Lower lobe of right lung (tissue), 2 donors: ENCODE measurements at regions not wholly inside any gene's neighbourhood (a gene's known extent, or its start where the extent isn't known, plus 50 kb on each side); places are given as distances from the start of the nearest gene placed in this dataset.

Source experiments
- ATAC-seq, 2 donors: fragments of 200-7000 bp; cut with Tn5 transposase; one replicate each; pipeline ENCODE4 v1.9.1; 2020 to 2022; ENCODE audit warnings: mild to moderate bottlenecking in 2 of 2, moderate library complexity in 2 of 2
- DNase-seq: peaks from one replicate; pipeline ENCODE4 v3.0.0-alpha.2; 2020
- H3K27ac ChIP-seq: fragments of 200-600 bp; one replicate; pipeline ENCODE4 v1.8.0; 2022
- H3K27me3 ChIP-seq: fragments of 200-600 bp; one replicate; pipeline ENCODE4 v1.8.0; 2022; ENCODE audit warnings: low read depth
- H3K36me3 ChIP-seq: fragments of 200-600 bp; one replicate; pipeline ENCODE4 v1.8.0; 2022; ENCODE audit warnings: mild to moderate bottlenecking
- H3K4me1 ChIP-seq: fragments of 200-600 bp; one replicate; pipeline ENCODE4 v1.8.0; 2022
- H3K4me3 ChIP-seq: fragments of 200-600 bp; one replicate; pipeline ENCODE4 v1.8.0; 2022; ENCODE audit warnings: mild to moderate bottlenecking
- H3K9me3 ChIP-seq: fragments of 200-600 bp; one replicate; pipeline ENCODE4 v1.8.0; 2022
- CTCF ChIP-seq: fragments of 200-600 bp; IDR thresholded peaks from one replicate; pipeline ENCODE4 v1.8.0; 2022; ENCODE audit warnings: antibody characterized with exemption, mild to moderate bottlenecking
- intact Hi-C: fragments of 100-400 bp; cut with DNase I; formaldehyde crosslinking; loops from one replicate; pipeline ENCODE4 v1.11.0; 2022
- donor health status: DM: no; HTN: yes; CAD: no; lungs with severe emphysema.

GRCh38 chr19:28989739-28990138, 223.2 kb downstream of the UQCRFS1 start:
- peaks cover 2% of the 10 kb centered on the region for H3K27me3 ChIP-seq
- ATAC-seq (no peak), DNase-seq (no peak)
- TF ChIP-seq CTCF: no peak
- no peak overlapping the region for H3K4me3 ChIP-seq
- H3K9me3 ChIP-seq: peaks cover 7% of the 10 kb centered on the region
- H3K36me3 ChIP-seq: no peaks in the 10 kb centered on the region
- H3K4me1 ChIP-seq: no peaks in the 10 kb centered on the region
- no peak overlapping the region for H3K27ac ChIP-seq
- intact Hi-C loops: no loop called here

GRCh38 chr19:28988066-28988465, 224.9 kb downstream of the UQCRFS1 start:
- intact Hi-C loops: no loop called here
- no peaks in the 10 kb centered on the region for H3K9me3 ChIP-seq
- H3K27ac ChIP-seq: no peak overlapping the region
- no peak for TF ChIP-seq CTCF
- H3K27me3 ChIP-seq: peaks cover 4% of the 10 kb centered on the region
- H3K4me3 ChIP-seq: no peak overlapping the region
- ATAC-seq: no peak
- H3K36me3 ChIP-seq: no peaks in the 10 kb centered on the region
- DNase-seq: no peak
- H3K4me1 ChIP-seq: no peaks in the 10 kb centered on the region

- no peak for TF ChIP-seq CTCF
- no peaks in the 10 kb centered on the region for H3K4me1 ChIP-seq
- DNase-seq (no peak), ATAC-seq (no peak)
- no peak overlapping the region for H3K27ac ChIP-seq
- H3K36me3 ChIP-seq: no peaks in the 10 kb centered on the region
- peaks cover 4% of the 10 kb centered on the region for H3K27me3 ChIP-seq
- no peaks in the 10 kb centered on the region for H3K9me3 ChIP-seq
- H3K4me3 ChIP-seq: no peak overlapping the region
- intact Hi-C loops: no loop called here
Observed at GRCh38 chr19:28987177-28987576, 225.8 kb downstream of the UQCRFS1 start.

- no peak overlapping the region for H3K27ac ChIP-seq
- ATAC-seq: no peak
Observed at GRCh38 chr19:28985201-28985600, 227.8 kb downstream of the UQCRFS1 start.

GRCh38 chr19:28984315-28984714, 228.6 kb downstream of the UQCRFS1 start:
- Histone ChIP-seq H3K4me3 (no peak overlapping the region), H3K27me3 (peaks cover 4% of the 10 kb centered on the region), H3K36me3 (no peaks in the 10 kb centered on the region), H3K27ac (no peak overlapping the region), H3K4me1 (no peaks in the 10 kb centered on the region), H3K9me3 (no peaks in the 10 kb centered on the region)
- DNase-seq (no peak), ATAC-seq (no peak)
- TF ChIP-seq CTCF: no peak
- intact Hi-C loops: no loop called here

More at GRCh38 chr19:28985201-28985600, 227.8 kb downstream of the UQCRFS1 start:
- intact Hi-C loops: no loop called here
- no peak for TF ChIP-seq CTCF
- Histone ChIP-seq H3K4me3 (no peak overlapping the region), H3K9me3 (no peaks in the 10 kb centered on the region), H3K4me1 (no peaks in the 10 kb centered on the region), H3K27me3 (peaks cover 4% of the 10 kb centered on the region), H3K36me3 (no peaks in the 10 kb centered on the region)
- no peak for DNase-seq

- no peak for ATAC-seq
- TF ChIP-seq CTCF: no peak
- H3K4me1 ChIP-seq: no peaks in the 10 kb centered on the region
- no peak overlapping the region for H3K27ac ChIP-seq
- no peaks in the 10 kb centered on the region for H3K36me3 ChIP-seq
- H3K27me3 ChIP-seq: peaks cover 4% of the 10 kb centered on the region
- DNase-seq: no peak
- H3K4me3 ChIP-seq: no peak overlapping the region
- H3K9me3 ChIP-seq: no peaks in the 10 kb centered on the region
- intact Hi-C loops: no loop called here
Observed at GRCh38 chr19:28983430-28983829, 229.5 kb downstream of the UQCRFS1 start.
